Ovary (tissue), 3 donors: ENCODE measurements at regions not wholly inside any gene's neighbourhood (a gene's known extent, or its start where the extent isn't known, plus 50 kb on each side); places are given as distances from the start of the nearest gene placed in this dataset.

Experiments used
- CTCF ChIP-seq, 3 donors: fragments of 450-650 bp in 2 of 3; fragments of 200-600 bp in 1 of 3; IDR thresholded peaks; one replicate each; pipeline versions ENCODE4 v1.5.1 to v1.8.0; 2016 to 2022; ENCODE audit warnings: antibody characterized with exemption in 3 of 3, mild to moderate bottlenecking in 1 of 3
- POLR2A ChIP-seq: fragments of 450-650 bp; IDR thresholded peaks from one replicate; pipeline ENCODE4 v1.6.1; 2017; ENCODE audit warnings: antibody characterized with exemption, mild to moderate bottlenecking, moderate library complexity
- donor health status: DM: no; HTN: no; CAD: no.

DNA sequence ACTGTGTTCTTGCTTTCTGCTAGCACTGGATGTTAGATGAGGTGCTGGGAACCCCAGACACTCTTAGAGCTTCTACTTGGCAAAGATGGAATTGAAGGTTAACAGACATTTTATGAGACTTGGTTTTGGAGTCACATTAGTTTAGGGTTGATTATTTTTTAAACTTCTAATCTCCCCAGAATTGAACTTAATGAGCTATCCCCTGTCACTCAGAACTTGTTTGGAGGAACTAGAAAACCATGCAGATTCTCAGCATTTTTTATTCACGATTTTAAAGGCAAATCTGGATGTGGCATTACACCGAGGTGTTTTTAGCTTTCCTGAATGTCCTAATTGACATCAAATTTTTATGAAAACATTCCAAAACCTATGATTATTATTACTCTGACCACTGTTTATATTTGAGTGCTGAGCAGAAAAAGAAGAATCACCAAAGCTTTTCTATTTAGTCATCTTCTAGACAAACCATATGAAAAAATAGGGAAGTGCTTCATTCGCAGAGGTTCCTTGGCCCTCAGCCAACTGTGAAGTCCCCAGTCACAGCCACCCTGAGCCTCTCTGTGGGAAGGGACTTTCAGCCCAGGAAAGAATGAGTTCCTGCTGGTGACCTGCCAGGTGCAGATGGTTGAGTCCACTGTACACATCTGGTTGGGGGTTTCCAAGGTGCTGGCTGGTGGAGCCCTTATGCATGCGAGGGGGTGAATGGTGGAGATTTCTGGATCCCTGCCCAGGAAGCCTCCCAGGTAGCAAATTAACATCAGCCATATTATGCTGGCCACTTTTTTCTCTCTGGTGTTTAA is 196.0 kb upstream of the TOPAZ1 start:
- TF ChIP-seq CTCF (IDR thresholded peaks at IDR 0.05) (no peak), POLR2A (no peak)
